ENCODE measurements at regions not wholly inside any gene's neighbourhood (a gene's known extent, or its start where the extent isn't known, plus 50 kb on each side); places are given as distances from the start of the nearest gene placed in this dataset.
A peak's percentile ranks its signal among the peaks of the same experiment; 100 is the strongest.

DNA sequence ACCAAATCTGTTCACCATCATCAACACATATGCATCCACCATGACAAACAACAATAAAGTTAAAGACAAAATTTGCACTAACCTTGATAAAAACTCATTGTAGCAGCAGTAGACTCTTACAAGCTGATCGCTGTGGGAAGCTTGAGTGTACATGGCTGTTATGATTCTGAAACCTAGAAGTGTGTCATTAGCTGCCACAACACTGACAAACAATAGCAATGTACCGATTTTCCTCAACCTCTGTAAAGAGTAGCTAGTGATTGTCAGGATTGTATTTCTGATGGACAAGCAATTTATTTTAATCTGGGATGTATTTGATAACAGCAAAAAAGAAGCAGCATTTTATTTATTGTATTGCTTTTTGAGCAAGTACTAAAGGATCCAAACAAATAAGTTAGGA, 1357.7 kb downstream of the ROBO1 start:
- no peak overlapping the region for H3K4me3 ChIP-seq (ENCODE audit: low read depth, low read length)
- H3K27me3 ChIP-seq (ENCODE audit: control insufficient read depth, insufficient read depth, low read length) = no peaks in the 10 kb centered on the region
- DNase-seq (ENCODE audit: low read depth) = no peak
- TF ChIP-seq, protein P1, sequence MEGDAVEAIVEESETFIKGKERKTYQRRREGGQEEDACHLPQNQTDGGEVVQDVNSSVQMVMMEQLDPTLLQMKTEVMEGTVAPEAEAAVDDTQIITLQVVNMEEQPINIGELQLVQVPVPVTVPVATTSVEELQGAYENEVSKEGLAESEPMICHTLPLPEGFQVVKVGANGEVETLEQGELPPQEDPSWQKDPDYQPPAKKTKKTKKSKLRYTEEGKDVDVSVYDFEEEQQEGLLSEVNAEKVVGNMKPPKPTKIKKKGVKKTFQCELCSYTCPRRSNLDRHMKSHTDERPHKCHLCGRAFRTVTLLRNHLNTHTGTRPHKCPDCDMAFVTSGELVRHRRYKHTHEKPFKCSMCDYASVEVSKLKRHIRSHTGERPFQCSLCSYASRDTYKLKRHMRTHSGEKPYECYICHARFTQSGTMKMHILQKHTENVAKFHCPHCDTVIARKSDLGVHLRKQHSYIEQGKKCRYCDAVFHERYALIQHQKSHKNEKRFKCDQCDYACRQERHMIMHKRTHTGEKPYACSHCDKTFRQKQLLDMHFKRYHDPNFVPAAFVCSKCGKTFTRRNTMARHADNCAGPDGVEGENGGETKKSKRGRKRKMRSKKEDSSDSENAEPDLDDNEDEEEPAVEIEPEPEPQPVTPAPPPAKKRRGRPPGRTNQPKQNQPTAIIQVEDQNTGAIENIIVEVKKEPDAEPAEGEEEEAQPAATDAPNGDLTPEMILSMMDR (IDR thresholded peaks at IDR 0.05; ENCODE audit: insufficient read depth, low read length, poor library complexity, severe bottlenecking) = no peak
- no peaks in the 10 kb centered on the region for H3K36me3 ChIP-seq (ENCODE audit: control insufficient read depth, insufficient read depth, low read length)

DNA sequence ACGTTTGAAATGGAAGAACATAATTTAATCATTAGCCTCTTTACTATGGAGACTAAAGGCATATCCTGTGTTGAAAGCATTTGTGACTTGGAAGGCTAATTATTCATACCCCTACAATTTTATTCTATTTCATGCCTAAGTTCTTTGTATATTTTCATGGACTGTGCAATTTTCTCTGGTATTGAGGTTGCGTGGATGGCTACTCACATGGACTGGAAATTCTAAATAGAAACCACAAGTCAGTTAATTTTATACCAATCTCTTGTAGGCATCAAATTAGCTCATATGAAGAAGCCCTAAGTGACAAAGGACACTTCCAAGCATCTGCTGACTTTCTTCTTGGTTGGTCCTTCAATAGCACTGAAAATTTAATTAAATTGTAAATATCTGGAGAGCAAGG, 1353.5 kb downstream of the ROBO1 start:
- Histone ChIP-seq H3K4me3 (ENCODE audit: low read depth, low read length) (no peak overlapping the region), H3K36me3 (ENCODE audit: control insufficient read depth, insufficient read depth, low read length) (no peaks in the 10 kb centered on the region), H3K27me3 (ENCODE audit: control insufficient read depth, insufficient read depth, low read length) (no peaks in the 10 kb centered on the region)
- peak; percentile 60 for DNase-seq (ENCODE audit: low read depth)
- TF ChIP-seq, protein P1 (IDR thresholded peaks at IDR 0.05; ENCODE audit: insufficient read depth, low read length, poor library complexity, severe bottlenecking) = no peak

DNA sequence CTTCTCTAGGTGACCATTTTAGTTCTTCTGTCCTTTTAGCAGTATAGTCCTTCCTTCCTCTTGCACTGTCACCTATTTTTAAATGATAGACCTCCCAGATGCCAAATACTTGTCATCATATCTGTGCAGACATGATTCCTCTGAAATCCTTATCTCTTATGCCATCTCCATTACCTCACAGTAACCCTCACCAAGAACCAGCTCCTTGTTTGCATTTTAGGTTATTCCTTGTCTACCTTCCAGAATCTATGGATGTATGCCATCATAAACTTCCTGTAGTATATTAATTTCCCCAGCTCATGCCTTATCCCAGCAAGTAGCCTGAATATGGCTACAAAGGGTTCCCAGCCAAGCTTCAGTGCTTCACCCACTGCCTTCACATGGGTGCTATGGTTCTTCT, 1347.2 kb downstream of the ROBO1 start:
- TF ChIP-seq, protein P1 (IDR thresholded peaks at IDR 0.05; ENCODE audit: insufficient read depth, low read length, poor library complexity, severe bottlenecking) = no peak
- no peaks in the 10 kb centered on the region for H3K36me3 ChIP-seq (ENCODE audit: control insufficient read depth, insufficient read depth, low read length)
- H3K4me3 ChIP-seq (ENCODE audit: low read depth, low read length) = no peak overlapping the region
- H3K27me3 ChIP-seq (ENCODE audit: control insufficient read depth, insufficient read depth, low read length) = no peaks in the 10 kb centered on the region
- DNase-seq (ENCODE audit: low read depth) = no peak

DNA sequence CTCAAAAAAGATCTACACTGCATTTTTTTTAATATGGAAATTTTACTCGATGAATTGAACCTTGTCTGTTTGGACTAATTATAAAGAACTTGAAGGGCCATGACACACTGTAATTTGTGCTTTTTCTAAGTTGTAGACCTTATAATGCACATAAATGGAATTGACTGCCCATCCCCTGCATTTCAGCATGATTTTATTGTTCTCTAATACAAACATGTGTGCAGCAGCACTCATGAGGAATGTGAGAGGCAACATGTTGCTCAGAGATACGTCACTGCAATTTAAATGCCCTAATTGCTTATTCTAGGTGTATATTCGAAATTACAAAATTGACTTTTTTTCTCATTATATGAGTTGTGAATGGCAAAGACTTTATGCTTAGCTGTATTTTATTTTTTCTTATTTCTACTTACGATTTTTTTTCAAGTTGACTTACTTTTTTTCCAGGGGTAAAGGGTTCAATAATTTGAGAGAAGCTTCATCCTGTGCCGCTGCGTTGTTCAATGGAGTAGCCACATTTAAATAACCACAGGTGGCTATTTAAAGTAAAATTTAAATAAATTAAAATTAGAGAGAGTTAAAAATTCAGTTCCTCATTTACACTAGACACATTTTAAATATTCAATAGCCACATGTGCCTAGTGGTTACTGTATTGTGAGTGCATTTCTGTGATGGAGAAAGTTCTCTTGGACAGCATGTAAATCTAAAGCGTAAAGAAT, 1346.4 kb downstream of the ROBO1 start:
- H3K36me3 ChIP-seq (ENCODE audit: control insufficient read depth, insufficient read depth, low read length) = no peaks in the 10 kb centered on the region
- no peak overlapping the region for H3K4me3 ChIP-seq (ENCODE audit: low read depth, low read length)
- TF ChIP-seq, protein P1 (IDR thresholded peaks at IDR 0.05; ENCODE audit: insufficient read depth, low read length, poor library complexity, severe bottlenecking) = no peak
- DNase-seq (ENCODE audit: low read depth) = no peak
- no peaks in the 10 kb centered on the region for H3K27me3 ChIP-seq (ENCODE audit: control insufficient read depth, insufficient read depth, low read length)

DNA sequence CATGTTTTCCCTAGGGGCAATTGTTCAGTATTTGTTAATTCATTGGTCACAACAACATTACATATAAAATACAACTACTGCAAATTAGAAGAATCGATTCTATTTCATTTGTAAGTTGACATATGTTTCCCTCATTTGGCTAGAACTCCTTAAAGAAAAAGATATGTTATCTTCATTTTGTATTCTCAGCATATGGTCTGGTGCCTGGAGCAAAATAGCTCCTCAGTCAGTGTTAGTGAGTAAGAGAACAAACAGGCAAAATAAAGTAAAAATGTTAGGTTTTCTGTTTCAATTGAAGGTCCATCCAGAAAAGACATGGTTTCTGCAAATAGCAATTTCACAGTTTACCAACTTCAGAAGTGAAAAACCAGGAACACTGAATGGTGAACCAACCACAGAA, 1343.1 kb downstream of the ROBO1 start:
- Histone ChIP-seq H3K36me3 (ENCODE audit: control insufficient read depth, insufficient read depth, low read length) (no peaks in the 10 kb centered on the region), H3K27me3 (ENCODE audit: control insufficient read depth, insufficient read depth, low read length) (no peaks in the 10 kb centered on the region), H3K4me3 (ENCODE audit: low read depth, low read length) (no peak overlapping the region)
- DNase-seq (ENCODE audit: low read depth) = no peak
- TF ChIP-seq, protein P1 (IDR thresholded peaks at IDR 0.05; ENCODE audit: insufficient read depth, low read length, poor library complexity, severe bottlenecking) = no peak

DNA sequence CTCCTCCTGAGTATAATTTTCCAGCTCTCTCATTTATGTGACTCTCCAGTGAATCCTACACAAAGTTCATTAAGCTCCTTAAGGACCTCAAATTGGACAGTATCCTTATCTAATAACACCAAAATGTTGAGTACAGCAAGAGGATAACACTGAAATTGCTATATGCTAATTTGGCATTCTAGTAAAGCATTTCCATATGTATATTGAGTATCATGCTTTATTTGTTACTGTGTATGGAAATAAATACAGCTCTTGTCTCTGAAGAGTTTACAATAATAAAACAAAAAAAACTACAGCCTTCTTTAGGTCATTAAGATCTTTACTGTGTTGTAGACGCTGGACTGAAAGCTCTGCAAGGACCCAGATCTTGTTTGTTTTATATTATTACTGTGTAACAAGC, 1341.3 kb downstream of the ROBO1 start:
- TF ChIP-seq, protein P1 (IDR thresholded peaks at IDR 0.05; ENCODE audit: insufficient read depth, low read length, poor library complexity, severe bottlenecking) = no peak
- DNase-seq (ENCODE audit: low read depth) = no peak

More for the DNA sequence above, 1341.3 kb downstream of the ROBO1 start:
- Histone ChIP-seq H3K4me3 (ENCODE audit: low read depth, low read length) (no peak overlapping the region), H3K27me3 (ENCODE audit: control insufficient read depth, insufficient read depth, low read length) (no peaks in the 10 kb centered on the region), H3K36me3 (ENCODE audit: control insufficient read depth, insufficient read depth, low read length) (no peaks in the 10 kb centered on the region)

Data from kidney epithelial cell (primary cell).